Neuronal stem cell (in vitro differentiated cells): ENCODE measurements at regions not wholly inside any gene's neighbourhood (a gene's known extent, or its start where the extent isn't known, plus 50 kb on each side); places are given as distances from the start of the nearest gene placed in this dataset.

Experiments used
- DNase-seq: peaks from one replicate; pipeline ENCODE4 v3.0.0-alpha.2; 2013; ENCODE audit warnings: low spot score
- H2AFZ ChIP-seq: one replicate; pipeline ENCODE4 v1.6.1; 2013; ENCODE audit warnings: mild to moderate bottlenecking, low read length, inconsistent platforms
- H2AK5ac ChIP-seq: 2 replicates; pipeline ENCODE4 v1.6.1; 2013; ENCODE audit warnings: low read depth, mild to moderate bottlenecking, inconsistent platforms, low read length, moderate library complexity, mixed read lengths
- H2BK120ac ChIP-seq: 2 replicates; pipeline ENCODE4 v1.6.1; 2013; ENCODE audit warnings: low read depth, mild to moderate bottlenecking, inconsistent platforms, low read length, moderate library complexity, mixed read lengths
- H2BK12ac ChIP-seq: one replicate; pipeline ENCODE4 v1.6.1; 2013; ENCODE audit warnings: low read length, inconsistent platforms
- H2BK15ac ChIP-seq: 2 replicates; pipeline ENCODE4 v1.6.1; 2013; ENCODE audit warnings: mild to moderate bottlenecking, low read length, inconsistent platforms, mixed read lengths
- H2BK5ac ChIP-seq: one replicate; pipeline ENCODE4 v1.6.1; 2013; ENCODE audit warnings: inconsistent platforms, mild to moderate bottlenecking, low read length, moderate library complexity
- H3K14ac ChIP-seq: one replicate; pipeline ENCODE4 v1.6.1; 2013; ENCODE audit warnings: low read length, inconsistent platforms
- H3K18ac ChIP-seq: 2 replicates; pipeline ENCODE4 v1.6.1; 2013; ENCODE audit warnings: low read length, inconsistent platforms
- H3K23ac ChIP-seq: 2 replicates; pipeline ENCODE4 v1.6.1; 2013; ENCODE audit warnings: low read depth, mild to moderate bottlenecking, mixed read lengths, low read length, inconsistent platforms; ENCODE audit not compliant: poor library complexity
- H3K27ac ChIP-seq: replicated peaks from 3 replicates; pipeline ENCODE4 v1.5.1; 2013; ENCODE audit warnings: low read length, inconsistent platforms
- H3K27me3 ChIP-seq, 3 experiments: 2 replicates each; pipeline ENCODE4 v1.6.1; 2013; ENCODE audit warnings: low read length in 3 of 3, mild to moderate bottlenecking in 2 of 3, inconsistent platforms in 1 of 3, low read depth in 1 of 3, mixed read lengths in 1 of 3, moderate library complexity in 1 of 3; ENCODE audit not compliant: control insufficient read depth in 3 of 3, insufficient read depth in 3 of 3
- H3K36me3 ChIP-seq, 2 donors: replicated peaks in 1 of 2; 2 replicates each; pipeline ENCODE4 v1.6.1; 2013; ENCODE audit warnings: low read length in 2 of 2; ENCODE audit not compliant: control insufficient read depth in 2 of 2, insufficient read depth in 2 of 2
- H3K4ac ChIP-seq: 2 replicates; pipeline ENCODE4 v1.6.1; 2013; ENCODE audit warnings: inconsistent platforms, mild to moderate bottlenecking, low read length, moderate library complexity
- H3K4me1 ChIP-seq, 2 donors: 1 replicate in 1 of 2; 2 replicates in 1 of 2; pipeline ENCODE4 v1.6.1; 2013; ENCODE audit warnings: low read length in 2 of 2, low read depth in 1 of 2; ENCODE audit not compliant: control insufficient read depth in 2 of 2, insufficient read depth in 1 of 2
- H3K4me2 ChIP-seq: one replicate; pipeline ENCODE4 v1.6.1; 2013; ENCODE audit warnings: mild to moderate bottlenecking, low read length, inconsistent platforms; ENCODE audit not compliant: insufficient read depth, poor library complexity, severe bottlenecking
- H3K4me3 ChIP-seq, 2 donors: 2 replicates each; pipeline ENCODE4 v1.5.1; 2013; ENCODE audit warnings: low read length in 2 of 2, mild to moderate bottlenecking in 2 of 2, inconsistent platforms in 1 of 2, moderate library complexity in 1 of 2
- H3K79me1 ChIP-seq: one replicate; pipeline ENCODE4 v1.6.1; 2013; ENCODE audit warnings: low read depth, mild to moderate bottlenecking, inconsistent platforms, low read length, moderate library complexity
- H3K9ac ChIP-seq: one replicate; pipeline ENCODE4 v1.6.1; 2013; ENCODE audit warnings: mild to moderate bottlenecking, low read depth, low read length, inconsistent platforms; ENCODE audit not compliant: poor library complexity
- H3K9me3 ChIP-seq, 2 donors: replicated peaks in 1 of 2; 2 replicates each; pipeline versions ENCODE3 to v1.6.1; 2013; ENCODE audit warnings: low read length in 2 of 2, mild to moderate bottlenecking in 2 of 2, inconsistent platforms in 1 of 2, low read depth in 1 of 2, mixed read lengths in 1 of 2, moderate library complexity in 1 of 2; ENCODE audit not compliant: control insufficient read depth in 2 of 2, insufficient read depth in 1 of 2
- H4K8ac ChIP-seq: one replicate; pipeline ENCODE4 v1.6.1; 2013; ENCODE audit warnings: low read depth, mild to moderate bottlenecking, inconsistent platforms, low read length, moderate library complexity
- H4K91ac ChIP-seq: one replicate; pipeline ENCODE4 v1.6.1; 2013; ENCODE audit warnings: low read length, low read depth, mild to moderate bottlenecking, inconsistent platforms; ENCODE audit not compliant: poor library complexity
- whole genome bisulfite sequencing, 2 donors: extraction: QIAGEN DNeasy Blood & Tissue Kit; methylation state at CpG; one replicate each; pipeline ENCODE4 v1.1.7; 2013; ENCODE audit warnings: missing lambda C conversion rate in 2 of 2, mixed read lengths in 1 of 2; ENCODE audit not compliant: insufficient read length in 2 of 2, insufficient replicate concordance in 1 of 2; ENCODE audit errors: extremely low coverage in 2 of 2; 5-methylcytosine and 5-hydroxymethylcytosine counted together

DNA sequence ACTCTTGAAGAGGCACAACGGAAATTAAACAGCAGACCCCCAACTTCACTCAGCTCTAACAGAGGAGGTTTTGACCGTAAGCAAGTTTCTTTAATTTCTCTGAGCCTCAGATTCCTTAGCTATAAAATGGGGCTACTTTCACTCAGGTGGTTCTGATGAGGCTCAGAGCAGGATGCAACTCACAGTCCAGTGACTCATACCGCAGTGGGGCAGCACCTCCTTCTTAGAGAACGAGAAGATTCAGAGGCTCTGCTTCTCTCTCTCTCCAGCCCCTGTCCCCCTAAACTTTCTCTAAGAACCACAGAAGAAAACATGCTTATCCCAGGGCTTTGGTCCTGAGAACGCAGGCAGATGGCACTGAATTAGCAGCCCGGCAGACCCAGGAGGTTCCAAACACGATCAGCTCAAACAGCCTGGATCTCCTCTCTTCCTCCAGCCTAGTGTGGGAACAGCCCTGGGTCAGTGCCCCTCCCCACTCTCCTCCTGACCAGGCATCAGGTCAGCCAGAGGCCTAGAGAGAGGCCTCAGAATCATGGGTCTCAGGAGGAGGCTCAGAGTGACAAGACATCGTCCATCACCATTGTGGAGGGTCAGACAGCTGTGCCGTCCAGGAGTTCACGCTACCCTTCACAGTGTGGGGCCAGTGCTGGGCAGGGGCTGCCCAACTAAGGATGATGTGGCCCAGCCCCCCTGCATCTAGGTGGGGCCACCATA lies 433.0 kb downstream of the PTPRU start:
- Histone ChIP-seq H3K18ac (no peak overlapping the region), H3K79me1 (no peaks in the 10 kb centered on the region), H2AFZ (no peak overlapping the region), H3K9me3 (no peaks in the 10 kb centered on the region), H2BK5ac (no peak overlapping the region), H4K91ac (no peak overlapping the region), H3K27me3 (no peaks in the 10 kb centered on the region), H3K14ac (no peak overlapping the region), H2BK15ac (no peak overlapping the region), H3K23ac (no peak overlapping the region), H3K4me3 (no peak overlapping the region), H3K9ac (no peak overlapping the region), H3K27ac (no peak overlapping the region), H2BK120ac (no peak overlapping the region), H3K4me1 (peaks cover 0 to 7% of the 10 kb centered on the region in 2 donors), H2BK12ac (no peak overlapping the region), H3K36me3 (no peaks in the 10 kb centered on the region), H3K4ac (no peak overlapping the region), H3K4me2 (no peak overlapping the region), H4K8ac (no peak overlapping the region), H2AK5ac (no peak overlapping the region)
- DNase-seq: no peak
- no CpG with 5 or more reads among the region's 10 CpGs for WGBS, 2 donors

GRCh38 chr1:29668551-29669157 lies 432.3 kb downstream of the PTPRU start:
- Histone ChIP-seq H3K4ac (no peak overlapping the region), H2AK5ac (no peak overlapping the region), H4K8ac (no peak overlapping the region), H3K4me3 (no peak overlapping the region), H3K23ac (no peak overlapping the region), H4K91ac (no peak overlapping the region), H2BK12ac (no peak overlapping the region), H3K14ac (no peak overlapping the region), H2BK120ac (no peak overlapping the region), H3K9ac (no peak overlapping the region), H3K4me1 (peaks cover 0 to 8% of the 10 kb centered on the region in 2 donors), H3K79me1 (no peaks in the 10 kb centered on the region), H3K9me3 (no peaks in the 10 kb centered on the region), H3K36me3 (no peaks in the 10 kb centered on the region), H3K27me3 (no peaks in the 10 kb centered on the region), H2AFZ (no peak overlapping the region), H3K4me2 (no peak overlapping the region), H2BK5ac (no peak overlapping the region), H3K27ac (no peak overlapping the region), H2BK15ac (no peak overlapping the region), H3K18ac (no peak overlapping the region)
- DNase-seq: no peak
- WGBS, 2 donors: no CpG with 5 or more reads among the region's 7 CpGs

DNA sequence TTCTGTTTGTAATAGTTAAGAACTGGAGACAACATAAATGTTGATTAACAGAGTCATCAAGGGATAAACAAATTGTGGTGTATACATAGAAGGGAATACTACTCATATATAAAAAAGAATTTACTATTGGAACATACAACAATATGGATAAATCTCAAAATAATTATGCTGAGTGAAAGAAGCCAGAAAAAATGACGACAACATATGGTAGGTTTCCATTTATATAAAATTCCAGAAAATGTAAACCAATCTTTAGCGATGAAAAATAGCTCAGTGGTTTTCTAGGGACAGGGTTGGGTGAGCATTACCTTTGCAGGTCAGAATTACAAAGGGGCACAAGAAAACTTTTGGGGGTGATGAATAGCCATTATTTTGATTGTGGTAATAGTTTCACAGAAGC lies 431.6 kb downstream of the PTPRU start:
- Histone ChIP-seq H3K14ac (no peak overlapping the region), H3K18ac (no peak overlapping the region), H3K4ac (no peak overlapping the region), H3K27ac (no peak overlapping the region), H3K79me1 (no peaks in the 10 kb centered on the region), H3K36me3 (no peaks in the 10 kb centered on the region), H2BK120ac (no peak overlapping the region), H2BK5ac (no peak overlapping the region), H4K8ac (no peak overlapping the region), H3K4me1 (peaks cover 0 to 8% of the 10 kb centered on the region in 2 donors), H3K9ac (no peak overlapping the region), H4K91ac (no peak overlapping the region), H2BK15ac (no peak overlapping the region), H3K9me3 (no peaks in the 10 kb centered on the region), H3K27me3 (no peaks in the 10 kb centered on the region), H2AK5ac (no peak overlapping the region), H2BK12ac (no peak overlapping the region), H3K4me2 (no peak overlapping the region), H3K4me3 (no peak overlapping the region), H2AFZ (no peak overlapping the region), H3K23ac (no peak overlapping the region)
- DNase-seq: no peak
- no CpG with 5 or more reads among the region's 2 CpGs for WGBS, 2 donors

GRCh38 chr1:29664711-29665110 lies 428.4 kb downstream of the PTPRU start:
- no peak overlapping the region for H3K9ac ChIP-seq
- H3K18ac ChIP-seq: no peak overlapping the region
- no peaks in the 10 kb centered on the region for H3K36me3 ChIP-seq
- H3K4ac ChIP-seq: no peak overlapping the region
- H3K79me1 ChIP-seq: no peaks in the 10 kb centered on the region
- H3K4me1 ChIP-seq: peaks cover 0 to 8% of the 10 kb centered on the region in 2 donors
- H3K9me3 ChIP-seq: no peaks in the 10 kb centered on the region
- H4K8ac ChIP-seq: no peak overlapping the region
- H3K4me3 ChIP-seq: no peak overlapping the region
- no peak overlapping the region for H2BK15ac ChIP-seq
- no peak overlapping the region for H3K4me2 ChIP-seq
- DNase-seq: no peak
- no CpG with 5 or more reads among the region's 2 CpGs for WGBS, 2 donors
- H2BK5ac ChIP-seq: no peak overlapping the region
- no peak overlapping the region for H4K91ac ChIP-seq
- no peaks in the 10 kb centered on the region for H3K27me3 ChIP-seq
- H2BK12ac ChIP-seq: no peak overlapping the region
- no peak overlapping the region for H3K27ac ChIP-seq
- H2BK120ac ChIP-seq: no peak overlapping the region
- H2AK5ac ChIP-seq: no peak overlapping the region
- H3K14ac ChIP-seq: no peak overlapping the region
- H3K23ac ChIP-seq: no peak overlapping the region
- H2AFZ ChIP-seq: no peak overlapping the region
